ENCODE measurements at regions not wholly inside any gene's neighbourhood (a gene's known extent, or its start where the extent isn't known, plus 50 kb on each side); places are given as distances from the start of the nearest gene placed in this dataset.

DNA sequence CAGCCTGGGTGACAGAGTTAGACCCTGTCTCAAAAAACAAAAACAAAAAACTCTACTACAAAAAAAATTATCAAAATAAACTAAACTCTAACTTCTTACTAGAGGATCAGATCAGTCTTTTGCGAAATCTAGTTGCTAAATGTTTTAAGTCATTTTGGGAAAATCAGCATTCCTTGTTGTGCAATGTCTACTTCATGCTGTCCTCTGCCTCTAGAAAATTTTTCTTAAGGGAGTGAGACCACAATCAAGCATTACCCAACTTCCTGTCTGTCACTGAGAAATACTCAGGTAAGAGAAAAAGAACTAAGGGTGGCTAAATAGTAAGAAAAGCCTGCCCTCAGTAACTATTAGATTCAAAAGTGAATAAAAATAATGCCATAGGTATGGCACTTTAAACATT lies 67.2 kb upstream of the FOXD3 start:
- TF ChIP-seq, protein P1, sequence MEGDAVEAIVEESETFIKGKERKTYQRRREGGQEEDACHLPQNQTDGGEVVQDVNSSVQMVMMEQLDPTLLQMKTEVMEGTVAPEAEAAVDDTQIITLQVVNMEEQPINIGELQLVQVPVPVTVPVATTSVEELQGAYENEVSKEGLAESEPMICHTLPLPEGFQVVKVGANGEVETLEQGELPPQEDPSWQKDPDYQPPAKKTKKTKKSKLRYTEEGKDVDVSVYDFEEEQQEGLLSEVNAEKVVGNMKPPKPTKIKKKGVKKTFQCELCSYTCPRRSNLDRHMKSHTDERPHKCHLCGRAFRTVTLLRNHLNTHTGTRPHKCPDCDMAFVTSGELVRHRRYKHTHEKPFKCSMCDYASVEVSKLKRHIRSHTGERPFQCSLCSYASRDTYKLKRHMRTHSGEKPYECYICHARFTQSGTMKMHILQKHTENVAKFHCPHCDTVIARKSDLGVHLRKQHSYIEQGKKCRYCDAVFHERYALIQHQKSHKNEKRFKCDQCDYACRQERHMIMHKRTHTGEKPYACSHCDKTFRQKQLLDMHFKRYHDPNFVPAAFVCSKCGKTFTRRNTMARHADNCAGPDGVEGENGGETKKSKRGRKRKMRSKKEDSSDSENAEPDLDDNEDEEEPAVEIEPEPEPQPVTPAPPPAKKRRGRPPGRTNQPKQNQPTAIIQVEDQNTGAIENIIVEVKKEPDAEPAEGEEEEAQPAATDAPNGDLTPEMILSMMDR (IDR thresholded peaks at IDR 0.05 in 2 of 3, conservative IDR thresholded peaks at IDR 0.05 in 1 of 3; ENCODE audit: borderline replicate concordance in 1 of 3, insufficient read depth in 1 of 3, low read depth in 2 of 3, low read length in 2 of 3), result no peak
- no peak for TF ChIP-seq POLR2AphosphoS5 (IDR thresholded peaks at IDR 0.05; ENCODE audit: low read depth, low read length)
